Non-pigmented ciliary epithelial cell (primary cell): ENCODE measurements at regions not wholly inside any gene's neighbourhood (a gene's known extent, or its start where the extent isn't known, plus 50 kb on each side); places are given as distances from the start of the nearest gene placed in this dataset.
"Not testable (repeated sequence)": the region's sequence is repeated elsewhere in the genome, so short reads cannot be mapped to it uniquely, and the experiment has no call there.

ENCODE experiments used
- DNase-seq: peaks from one replicate; pipeline ENCODE4 v3.0.0-alpha.2; 2010; ENCODE audit warnings: low read depth

DNA sequence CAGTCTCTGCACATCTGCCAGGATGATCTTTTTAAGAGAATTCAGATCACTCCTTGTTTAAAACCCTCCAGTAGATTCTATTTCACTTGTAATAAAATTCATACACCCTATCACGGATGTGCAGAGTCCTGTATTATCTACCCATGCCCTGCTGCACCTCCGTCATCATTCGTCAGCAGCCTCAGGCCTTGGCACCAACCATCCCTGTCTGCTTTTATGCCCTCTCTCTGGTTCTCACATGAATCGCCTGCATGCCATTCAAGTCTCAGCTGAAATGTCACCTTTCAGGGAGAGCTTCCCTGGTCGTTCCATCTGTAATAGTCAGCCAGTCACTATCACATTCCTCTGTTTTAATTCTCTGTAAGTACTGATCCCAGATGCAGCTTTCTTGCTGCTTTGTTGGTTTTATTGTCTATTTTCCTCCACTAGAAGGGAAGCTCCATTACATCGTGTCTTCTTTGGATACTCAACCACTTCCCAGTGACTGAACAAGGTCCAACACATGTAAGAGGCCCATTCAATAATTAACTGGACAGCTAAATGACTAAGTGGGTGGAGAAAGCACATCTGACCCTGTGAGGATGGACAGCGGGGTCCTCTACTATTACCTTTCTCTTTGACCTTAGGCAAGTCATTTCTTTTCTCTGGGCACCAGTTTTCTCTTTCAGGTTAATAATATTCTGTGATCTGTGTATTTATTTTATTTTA lies 81.2 kb upstream of the GOT2 start:
- no peak for DNase-seq

DNA sequence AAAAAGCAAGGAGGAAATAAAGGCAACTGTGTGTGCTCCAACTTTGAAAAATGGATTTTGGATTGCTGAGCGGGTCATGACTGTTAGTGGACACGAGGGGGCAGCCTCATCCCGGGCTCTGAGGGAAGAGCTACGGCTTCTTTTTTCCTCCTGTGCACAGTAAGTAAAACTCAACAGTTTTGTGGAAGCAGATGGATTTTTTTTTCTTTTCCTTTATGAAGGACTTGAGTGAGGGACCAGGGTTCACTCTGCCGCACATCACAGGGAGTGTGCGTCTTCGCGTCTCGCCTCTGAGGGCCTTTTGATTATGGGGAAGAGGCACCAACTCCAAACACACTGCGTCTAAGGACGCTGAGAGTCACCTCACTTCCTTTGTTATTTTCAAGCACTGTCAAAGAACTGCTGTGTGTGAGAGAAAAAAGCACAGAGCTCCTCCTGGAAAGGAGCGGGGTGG lies 80.3 kb upstream of the GOT2 start:
- DNase-seq, result peak; percentile 9

DNA sequence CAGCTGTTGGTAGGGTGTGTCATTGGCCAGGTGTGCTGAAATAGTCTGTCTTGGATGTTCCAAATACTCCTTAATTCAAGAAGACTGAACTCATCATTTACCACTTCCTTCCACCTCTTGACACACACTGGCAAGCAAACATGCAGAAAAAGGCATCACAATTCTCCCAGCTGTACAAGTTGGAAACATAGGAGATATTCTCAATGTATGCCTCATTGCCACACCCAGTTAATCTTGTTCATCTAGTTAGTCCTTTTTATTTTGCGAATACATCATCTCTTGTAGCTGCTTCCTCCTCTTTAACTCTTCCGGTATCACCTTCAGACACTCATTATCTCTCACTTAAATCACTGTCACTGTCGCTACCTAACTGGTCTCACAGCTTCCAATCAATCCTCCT lies 75.1 kb upstream of the GOT2 start:
- DNase-seq, result no peak

DNA sequence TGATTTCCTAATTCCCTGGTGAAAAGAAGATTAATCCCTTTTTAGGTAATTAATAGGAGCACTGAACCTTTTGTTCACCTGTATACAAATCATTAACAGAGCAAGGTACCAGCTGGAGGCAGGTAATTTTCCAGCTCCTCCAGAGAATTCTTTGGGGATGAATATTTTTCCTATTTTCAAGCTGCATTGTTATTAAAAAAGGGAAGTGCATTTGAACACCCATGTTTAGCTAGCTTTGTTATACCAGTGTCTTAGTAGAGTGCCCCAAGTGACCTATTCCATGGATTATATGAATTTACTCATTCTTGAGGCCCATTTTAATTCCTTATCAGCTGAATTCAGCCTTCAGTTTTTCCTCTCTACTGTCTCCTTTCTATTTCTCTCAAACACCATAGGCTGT lies 73.2 kb upstream of the GOT2 start:
- DNase-seq, result no peak

DNA sequence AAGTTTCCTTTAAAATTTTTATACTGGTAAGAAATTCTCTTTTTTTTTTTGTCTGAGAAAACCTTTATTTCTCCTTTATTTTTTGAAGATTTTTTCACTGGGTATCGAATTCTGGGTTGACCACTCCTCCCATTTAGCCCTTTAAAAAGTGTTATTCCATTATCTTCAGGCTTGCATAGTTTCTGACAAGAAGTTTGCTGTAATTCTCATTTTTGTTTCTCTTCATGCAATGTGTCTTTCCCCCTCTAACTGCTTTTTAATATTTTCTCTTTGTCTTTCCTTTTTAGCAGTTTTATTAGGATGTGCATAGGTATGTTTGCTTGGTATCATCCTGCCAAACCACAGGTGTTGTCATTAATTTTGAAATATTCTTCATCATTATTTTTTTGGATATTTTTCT lies 67.7 kb upstream of the GOT2 start:
- no peak for DNase-seq

DNA sequence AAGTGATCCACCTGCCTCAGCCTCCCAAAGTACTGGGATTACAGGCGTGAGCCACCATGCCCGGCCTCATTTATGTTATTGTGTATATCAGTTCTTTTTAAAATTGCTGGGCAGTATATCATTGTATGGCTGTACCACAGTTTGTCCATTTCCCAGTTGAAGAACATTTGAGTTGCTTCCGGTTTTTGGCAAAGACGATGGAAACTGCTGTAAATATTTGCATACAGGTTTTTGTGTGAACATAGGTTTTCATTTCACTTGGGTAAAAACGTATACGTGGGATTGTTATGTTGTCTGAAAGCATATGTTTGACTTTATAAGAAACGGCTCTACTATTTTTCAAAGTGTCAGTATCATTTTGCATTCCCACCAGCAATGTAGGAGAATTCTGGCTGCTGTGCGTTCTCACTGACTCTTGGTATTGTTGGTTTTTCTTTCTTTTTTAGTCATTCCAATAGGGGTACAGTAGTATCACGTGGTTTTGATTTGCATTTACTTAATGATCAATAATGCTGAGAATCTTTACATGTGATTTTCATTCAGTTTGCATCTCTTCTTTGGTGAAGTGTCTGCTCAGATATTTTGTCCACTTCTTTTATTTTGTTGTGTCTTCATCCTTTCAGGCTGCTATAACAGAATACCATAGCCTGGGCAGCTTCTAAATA lies 63.2 kb upstream of the GOT2 start:
- DNase-seq, result no peak

DNA sequence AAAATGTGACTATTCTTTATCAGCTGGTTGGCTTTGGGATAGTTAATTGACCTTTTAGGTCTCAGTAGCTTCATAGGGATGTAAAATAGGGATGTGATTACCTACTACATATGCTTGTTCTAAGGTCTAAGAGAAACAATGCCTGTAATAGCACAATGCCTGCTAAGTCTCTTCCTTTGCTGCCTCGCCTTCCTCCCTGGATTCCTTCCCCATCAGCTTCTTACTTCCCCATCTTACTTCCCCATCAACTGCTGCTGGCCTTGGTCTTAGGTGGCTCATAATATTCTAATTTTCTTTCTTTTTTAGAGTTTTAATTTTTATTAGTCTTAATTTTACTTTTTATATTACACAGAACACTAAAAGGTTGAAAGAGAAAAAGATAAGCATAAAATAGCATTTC lies 59.2 kb upstream of the GOT2 start:
- DNase-seq, result no peak

DNA sequence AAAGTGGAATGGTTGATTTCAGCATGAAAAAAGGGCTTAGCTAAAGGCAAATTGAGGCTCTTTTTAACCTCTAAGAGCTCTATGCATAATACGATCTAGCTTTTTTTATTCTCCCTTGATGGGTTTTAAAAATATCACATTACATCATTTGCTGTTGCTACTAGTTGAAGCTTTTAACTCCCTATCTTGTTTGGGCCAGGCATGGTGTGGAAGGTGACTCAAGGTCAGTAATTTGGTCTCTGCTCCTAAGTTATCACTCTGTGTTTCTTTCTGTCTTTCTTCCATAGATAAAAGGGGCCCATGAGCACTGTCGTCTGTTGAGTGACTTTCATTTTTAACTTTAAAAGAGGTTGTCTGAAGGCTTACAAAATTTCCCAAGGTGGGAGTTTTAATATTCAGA lies 58.1 kb upstream of the GOT2 start:
- no peak for DNase-seq

DNA sequence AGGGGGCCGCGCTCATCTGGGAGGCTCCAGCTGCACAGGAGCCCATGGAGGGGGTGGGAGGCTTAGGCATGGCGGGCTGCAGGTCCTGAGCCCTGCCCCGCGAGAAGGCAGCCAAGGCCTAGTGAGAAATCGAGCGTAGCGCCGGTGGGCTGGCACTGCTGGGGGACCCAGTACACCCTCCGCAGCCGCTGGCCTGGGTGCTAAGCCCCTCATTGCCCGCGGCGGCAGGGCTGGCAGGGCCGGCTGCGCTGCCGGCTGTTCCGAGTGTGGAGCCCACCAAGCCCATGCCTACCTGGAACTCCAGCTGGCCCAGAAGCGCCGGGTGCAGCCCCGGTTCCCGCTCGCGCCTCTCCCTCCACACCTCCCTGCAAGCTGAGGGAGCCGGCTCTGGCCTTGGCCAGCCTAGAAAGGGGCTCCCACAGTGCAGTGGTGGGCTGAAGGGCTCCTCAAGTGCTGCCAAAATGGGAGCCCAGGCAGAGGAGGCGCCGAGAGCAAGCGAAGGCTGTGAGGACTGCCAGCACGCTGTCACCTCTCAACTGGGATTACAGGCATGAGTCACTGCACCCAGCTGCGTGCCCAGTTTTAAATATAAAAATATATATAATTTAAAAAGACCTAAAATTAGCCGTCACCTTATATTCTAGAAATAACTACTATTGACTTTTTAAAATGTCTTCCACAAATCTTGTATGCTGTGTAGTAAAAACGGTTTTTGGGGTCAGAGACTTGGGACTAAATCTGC lies 56.9 kb upstream of the GOT2 start:
- DNase-seq, result not testable (repeated sequence)

DNA sequence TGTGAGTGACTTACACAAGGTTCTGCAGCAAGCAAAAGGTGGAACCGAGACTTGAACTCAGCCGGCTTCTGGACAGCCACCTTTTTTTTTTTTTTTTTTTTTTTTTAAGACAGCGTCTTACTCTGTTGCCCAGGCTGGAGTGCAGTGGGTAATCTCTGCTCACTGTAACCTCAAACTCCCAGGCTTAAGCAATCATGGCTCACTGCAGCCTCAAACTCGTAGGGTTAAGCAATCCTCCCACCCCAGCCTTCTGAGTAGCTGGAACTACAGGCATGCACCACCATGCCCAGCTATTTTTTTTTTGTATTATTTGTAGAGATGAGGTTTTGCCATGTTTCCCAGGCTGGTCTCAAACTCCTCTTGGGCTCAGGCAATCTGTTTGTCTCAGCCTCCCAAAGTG lies 55.2 kb upstream of the GOT2 start:
- DNase-seq, result no peak
